ENCODE measurements at regions not wholly inside any gene's neighbourhood (a gene's known extent, or its start where the extent isn't known, plus 50 kb on each side); places are given as distances from the start of the nearest gene placed in this dataset.

DNA sequence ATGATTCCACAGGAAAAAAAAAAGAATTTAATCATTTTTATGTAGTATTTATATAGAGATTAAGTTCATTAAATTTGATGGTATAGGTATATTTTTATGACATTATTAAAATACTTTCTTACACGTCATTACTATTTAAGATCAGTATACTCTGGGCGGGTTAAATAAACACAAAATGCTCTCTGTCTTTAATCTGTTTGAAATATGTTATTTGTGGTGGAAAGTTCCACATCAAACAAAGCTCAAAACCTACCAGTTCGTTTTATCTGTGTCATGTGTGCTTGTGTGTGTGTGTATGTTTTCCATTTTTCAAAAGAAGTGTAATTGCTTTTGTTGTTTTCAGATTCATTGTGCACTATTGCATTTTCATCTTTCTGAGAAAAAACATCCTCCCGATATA lies 488.5 kb downstream of the ANKRD7 start:
- no peak for DNase-seq

DNA sequence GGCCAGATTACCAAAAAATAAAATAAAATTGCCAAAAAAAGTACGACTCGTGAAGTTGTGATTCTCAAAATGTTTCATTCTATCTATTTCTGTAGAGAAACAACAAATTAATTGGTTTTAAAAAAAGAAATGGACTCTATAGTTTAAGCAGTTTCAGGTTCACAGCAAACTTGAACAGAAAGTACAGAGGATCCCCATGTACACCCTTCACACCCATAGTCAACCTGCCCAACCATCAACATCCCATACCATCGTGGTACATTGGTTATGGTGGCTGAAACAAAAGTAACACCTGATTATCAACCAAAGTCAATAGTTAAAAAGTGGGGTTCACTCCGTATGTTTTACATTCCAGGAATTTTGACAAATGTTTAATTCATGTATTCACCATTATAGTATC lies 496.1 kb downstream of the ANKRD7 start:
- no peak for DNase-seq

DNA sequence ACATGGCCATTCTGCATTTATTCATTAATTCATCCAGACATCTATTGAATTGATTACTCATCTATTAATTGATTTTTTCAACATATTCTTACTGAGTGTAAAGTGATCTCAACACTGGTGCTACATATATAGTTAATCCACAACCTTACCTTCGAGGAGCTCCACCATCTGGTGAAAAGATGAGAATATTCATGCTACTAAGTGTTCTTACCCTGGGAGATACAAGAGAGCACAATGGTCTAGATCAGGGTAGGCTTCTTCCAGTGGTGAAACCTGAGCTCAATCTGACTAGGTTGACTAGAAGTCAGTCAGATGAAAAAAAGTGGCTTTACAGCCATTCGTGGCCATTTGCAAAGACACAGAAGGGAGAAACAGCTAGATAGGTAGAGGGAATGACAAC lies 507.4 kb downstream of the ANKRD7 start:
- no peak for DNase-seq

DNA sequence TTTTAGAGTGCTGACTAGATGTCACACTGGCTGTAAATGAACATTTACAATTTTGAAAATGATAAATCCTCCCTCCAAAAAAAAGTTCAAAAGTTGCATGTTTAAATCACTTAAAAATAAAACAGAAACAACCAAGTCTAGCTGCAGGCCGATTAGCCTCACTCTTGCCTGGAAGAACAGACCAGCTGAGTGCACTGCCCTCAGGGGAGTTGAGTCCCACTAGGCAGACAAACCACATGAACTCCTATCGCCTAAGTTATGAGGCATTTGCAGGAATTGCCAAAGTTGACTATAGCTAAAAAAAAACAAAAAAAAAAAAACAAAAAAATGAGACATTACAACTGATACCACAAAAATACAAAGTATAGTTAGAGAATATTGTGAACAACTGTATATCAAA lies 510.0 kb downstream of the ANKRD7 start:
- DNase-seq = no peak

DNA sequence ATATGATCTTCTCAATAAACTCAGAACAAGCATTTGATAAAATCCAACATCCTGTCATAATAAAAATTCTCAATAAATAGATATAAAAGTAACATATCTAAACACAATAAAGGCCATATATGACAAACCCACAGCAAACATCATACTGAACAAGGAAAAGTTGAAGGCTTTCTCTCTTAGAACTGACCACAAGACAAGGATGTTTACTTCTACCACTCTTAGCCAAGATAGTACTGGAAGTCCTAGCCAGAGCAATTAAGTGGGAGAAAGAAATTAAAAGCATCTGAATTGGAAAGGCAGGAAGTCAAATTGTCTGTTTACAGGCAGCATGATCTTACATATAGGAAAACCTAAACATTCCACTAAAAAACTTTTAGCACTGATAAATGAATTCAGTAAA lies 510.9 kb downstream of the ANKRD7 start:
- DNase-seq = no peak

DNA sequence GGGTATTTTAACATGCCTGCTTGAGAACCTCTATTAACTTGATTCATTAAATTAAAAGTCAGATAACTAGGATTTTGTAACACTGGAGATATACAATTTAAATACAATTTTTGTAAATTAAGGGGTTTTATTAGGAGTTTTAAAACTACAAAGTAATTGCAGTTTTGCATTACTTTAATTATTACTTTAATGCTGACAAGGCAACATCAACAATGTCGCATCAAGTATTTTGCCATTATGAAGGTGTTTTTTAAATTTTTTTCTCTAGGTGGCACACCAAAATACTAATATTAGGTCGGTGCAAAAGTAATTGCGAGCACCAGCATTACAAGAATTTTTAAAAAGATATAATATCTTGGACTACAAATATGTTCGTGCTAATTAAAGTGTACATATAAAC lies 513.4 kb downstream of the ANKRD7 start:
- DNase-seq = no peak

DNA sequence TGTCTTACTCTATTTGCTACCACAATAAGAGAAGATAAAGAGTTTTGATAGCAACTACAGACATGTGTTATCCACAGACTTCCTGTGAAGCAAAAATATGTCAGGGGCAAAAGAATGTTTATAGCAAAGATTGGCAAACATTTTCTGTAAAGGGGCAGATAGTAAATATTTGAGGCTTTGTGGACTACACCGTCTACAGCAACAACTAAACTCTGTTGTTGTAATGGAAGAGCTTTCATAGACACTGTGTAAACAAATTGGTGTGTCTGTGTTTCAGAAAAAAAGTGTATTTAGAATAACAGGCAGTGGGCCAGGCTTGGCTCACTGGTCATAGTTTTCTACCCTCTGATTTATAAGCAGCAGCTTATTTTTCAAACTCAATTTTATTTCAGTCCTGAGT lies 521.4 kb downstream of the ANKRD7 start:
- no peak for DNase-seq

DNA sequence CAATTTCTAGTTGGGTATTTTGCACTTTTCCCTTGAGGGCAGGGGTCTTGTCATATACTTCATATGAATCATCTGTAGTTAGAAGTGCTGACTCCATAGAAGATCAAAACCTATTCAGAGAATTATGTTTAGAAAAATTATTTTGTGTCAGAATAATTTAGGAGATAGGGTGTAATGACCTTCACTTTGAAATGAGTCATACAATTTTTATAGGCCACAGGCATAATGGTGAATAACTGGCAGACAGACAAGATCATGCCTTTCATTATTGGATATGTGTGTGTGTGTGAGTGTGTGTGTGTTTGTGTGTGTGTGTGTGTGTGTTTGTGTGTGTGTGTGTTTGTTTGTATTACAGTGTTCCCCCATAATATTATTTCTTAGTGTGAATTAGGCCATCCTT lies 523.0 kb downstream of the ANKRD7 start:
- DNase-seq = no peak

DNA sequence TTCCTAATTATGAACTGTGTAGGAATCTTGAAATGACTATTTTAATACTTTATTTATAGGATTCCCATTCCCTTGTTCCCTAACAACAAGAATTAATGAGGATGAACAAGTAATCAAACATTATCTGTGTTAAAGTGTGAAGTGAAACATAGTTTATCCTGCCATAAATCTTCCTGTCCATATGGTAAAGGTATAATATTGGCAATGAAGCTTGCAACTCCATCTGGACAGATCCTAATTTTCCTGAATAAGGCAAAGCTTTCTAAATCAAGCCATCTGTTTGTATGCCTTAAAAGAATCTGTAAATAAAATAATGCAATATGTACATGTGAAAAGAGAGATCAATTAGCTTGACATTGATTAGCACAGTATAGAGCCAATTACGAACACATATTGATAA lies 529.0 kb downstream of the ANKRD7 start:
- no peak for DNase-seq

DNA sequence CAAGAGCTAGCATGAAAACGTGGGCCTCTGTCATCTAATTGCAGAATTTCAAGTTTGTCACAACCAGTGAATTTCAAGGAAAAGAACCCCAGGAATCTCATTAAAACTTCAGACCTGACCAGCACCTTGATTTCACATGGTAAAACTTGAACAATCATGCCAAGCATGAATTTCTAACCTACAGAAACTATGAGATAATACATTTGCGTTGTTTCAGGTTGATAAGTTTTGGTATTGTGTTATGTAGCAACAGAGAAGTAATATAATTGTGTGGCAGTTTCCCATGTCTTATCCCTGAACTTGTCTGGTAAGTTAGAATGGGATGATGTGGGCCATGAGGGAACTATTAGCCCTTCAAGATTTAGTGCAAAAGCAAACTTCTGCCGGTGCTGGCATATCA lies 530.1 kb downstream of the ANKRD7 start:
- DNase-seq = no peak

DNA sequence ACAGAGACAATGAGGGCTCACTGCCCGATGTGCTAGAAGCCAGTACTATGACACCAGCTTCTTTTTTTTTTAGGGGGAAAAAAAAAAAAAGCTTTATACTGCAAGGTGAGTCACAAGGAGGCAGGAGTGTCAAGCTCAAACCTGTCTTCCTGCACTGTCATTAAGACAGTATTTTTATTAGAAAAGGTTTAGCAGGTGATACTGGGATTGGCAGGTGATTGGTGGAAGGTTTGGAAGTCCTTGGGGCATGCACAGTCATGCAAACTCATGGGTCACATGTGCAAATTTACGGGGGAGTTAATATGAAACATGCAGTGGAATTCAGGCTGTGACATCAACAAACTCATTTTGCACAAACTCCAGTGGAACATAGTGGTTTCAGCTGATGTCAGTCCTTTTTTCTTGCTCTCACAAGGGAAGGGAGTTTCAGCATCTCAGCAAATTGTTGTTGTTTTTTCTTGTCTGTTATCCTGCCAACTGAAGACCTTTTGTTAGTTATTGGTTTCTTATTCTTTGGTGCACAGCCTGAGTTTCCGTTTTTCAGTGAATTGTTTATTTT lies 530.6 kb downstream of the ANKRD7 start:
- DNase-seq = no peak

DNA sequence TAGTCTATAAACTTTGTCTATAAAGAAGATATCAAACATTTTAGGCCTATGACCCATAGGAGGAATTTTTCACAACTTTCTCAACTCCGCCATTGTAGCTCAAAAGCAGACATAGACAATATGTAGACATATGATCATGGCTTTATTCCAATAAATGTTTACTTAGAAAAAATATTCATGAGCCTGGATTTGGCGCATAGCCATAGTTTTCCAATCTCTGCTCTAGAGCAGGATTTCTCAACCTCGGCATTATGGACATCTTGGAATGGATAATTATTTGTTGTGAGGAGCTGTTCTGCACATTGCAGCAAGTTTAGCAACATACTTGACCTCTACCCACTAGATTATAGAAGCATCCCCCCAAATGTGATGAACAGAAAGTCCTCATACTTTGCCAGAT lies 532.6 kb downstream of the ANKRD7 start:
- no peak for DNase-seq

DNA sequence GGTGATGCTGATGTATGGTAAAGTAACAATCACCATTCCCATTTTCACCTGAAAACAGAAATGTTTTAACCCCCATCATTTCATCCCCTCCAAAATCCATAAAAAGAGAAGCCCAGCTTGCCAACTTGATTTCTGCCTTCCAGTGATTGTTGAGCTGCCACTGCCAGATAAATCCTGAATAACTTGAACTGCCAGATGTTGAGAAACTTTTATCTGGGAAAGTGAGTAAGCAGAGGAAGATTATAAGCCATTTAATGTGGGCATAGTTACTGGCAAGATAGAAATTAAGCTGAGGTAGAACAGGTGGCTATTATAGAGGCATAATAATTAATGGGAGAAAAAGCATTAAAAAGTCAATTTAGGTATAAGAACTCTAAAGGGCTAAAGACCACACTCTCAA lies 534.1 kb downstream of the ANKRD7 start:
- DNase-seq = no peak

DNA sequence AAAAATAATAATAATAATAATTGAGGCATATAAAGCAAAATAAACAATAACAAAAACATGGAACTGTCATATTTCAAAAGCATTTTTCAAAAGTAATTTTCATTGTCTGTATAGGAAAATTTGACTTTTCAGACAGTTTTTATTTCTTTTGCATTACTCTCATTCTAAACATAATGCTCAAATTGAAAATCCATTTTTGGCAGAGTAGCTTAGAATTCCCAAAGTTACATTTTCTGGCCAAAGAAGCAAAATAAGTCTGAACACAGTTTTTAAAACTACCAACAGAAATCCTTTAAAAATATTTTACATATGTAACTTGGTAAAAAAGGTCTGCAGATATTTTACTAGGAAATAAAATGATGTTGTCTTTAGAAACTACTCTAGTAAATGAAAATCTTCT lies 535.4 kb downstream of the ANKRD7 start:
- DNase-seq = no peak

DNA sequence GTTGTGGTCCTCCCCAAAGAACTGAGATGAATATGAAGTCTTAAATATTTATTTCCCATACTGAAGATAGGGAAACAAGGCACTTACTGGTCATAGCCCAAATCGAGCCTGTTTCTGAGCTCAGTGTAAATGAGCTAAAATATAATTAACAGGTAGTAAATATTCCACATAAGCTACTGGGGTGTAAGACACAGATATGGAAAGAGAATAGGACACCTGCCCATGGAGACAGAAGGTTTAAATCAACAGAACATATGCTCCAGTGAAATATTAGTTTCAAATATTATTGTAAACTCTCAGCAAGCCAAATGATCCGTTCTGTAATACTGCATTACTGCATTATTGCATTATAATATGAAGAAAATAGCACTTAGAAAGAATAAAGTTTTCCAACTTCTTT lies 537.9 kb downstream of the ANKRD7 start:
- no peak for DNase-seq

DNA sequence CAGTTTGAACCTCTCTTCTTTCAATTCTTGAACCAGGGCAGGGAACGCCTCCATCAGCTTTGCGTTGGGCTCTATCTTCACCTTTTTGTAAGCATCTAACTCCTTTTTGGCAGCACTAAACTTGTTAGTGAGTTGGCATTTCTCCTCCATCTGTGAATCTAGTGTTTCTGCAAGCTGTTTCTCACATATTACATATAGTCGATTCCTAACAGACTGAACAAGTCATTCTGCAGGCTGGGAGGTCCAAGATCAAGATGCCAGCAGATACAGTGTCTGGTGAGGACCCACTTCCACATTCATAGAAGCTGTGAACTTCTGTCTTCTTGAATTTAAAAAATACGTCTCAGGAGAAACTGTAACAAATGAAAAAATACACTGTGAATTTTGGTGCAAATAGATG lies 539.7 kb downstream of the ANKRD7 start:
- no peak for DNase-seq

DNA sequence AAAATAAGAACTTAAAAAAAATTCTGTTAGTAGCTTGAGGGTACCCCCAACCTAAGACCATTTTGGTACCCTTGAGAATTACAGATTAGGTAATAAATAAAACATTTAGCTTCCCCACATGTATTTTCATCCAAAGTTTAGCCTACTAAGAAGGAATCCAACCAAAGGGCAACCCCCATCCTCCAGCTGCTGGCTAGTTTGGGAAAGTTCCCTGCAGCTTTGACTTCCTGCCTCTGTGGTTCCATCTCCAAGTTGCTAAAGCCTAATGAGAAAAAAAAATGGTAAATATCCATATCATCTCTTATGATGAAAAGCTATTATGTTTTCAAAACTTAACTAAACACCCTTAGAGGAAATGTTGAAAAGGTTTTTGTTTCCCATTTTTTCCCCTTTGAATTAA lies 547.2 kb downstream of the ANKRD7 start:
- DNase-seq = no peak

DNA sequence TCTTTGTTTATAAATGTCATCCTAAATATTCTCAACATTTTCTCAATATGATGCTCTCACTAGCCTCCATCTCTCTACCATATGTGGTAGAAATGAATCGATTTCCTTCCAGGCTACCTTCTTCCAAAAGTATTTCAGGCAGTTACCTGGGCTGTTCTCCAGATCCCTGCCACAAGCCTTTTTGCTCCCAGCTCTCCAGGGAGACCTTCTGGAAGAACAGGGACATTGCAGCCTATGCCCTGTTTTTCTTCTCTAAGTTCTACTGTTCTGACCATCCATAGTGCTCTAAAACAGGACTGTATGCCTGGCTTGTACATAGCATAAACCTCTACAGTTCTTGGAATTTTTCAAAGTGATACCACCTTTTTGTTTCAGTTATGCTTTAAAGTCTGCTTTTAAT lies 552.8 kb downstream of the ANKRD7 start:
- no peak for DNase-seq

DNA sequence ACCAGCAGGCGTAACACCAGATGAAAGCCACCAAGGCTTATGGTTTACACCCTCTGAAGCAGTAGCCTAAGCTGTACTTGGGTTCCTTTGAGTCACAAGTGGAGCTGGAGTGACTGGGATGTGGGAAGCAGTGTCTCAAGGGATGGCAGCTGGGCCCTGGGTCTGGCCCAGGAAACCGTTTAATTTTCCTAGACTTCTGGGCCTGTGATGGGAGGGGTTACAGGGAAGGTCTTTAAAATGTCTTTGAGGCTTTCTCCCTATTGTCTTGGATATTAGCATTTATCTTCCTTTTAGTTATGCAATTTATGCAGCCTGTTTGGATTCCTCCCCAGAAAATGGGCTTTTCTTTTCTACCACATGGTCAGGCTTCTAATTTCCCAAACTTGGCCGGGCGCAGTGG lies 568.2 kb downstream of the ANKRD7 start:
- no peak for DNase-seq

DNA sequence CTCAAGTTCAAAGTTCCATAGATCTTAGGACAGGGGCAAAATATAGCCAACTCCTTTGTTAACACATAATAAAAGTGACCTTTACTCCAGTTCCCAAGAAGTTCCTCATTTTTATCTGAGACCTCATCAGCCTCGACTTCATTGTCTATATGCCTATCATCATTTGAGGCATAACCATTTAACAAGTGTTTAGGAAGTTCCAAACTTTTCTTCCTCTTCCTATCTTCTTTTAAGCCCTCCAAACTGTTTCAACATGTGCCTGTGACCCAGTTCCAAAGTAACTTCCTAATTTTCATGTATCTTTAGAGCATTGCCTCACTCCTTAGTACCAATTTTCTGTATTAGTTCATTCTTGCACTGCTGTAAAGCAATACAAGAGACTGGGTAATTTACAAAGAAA lies 569.1 kb downstream of the ANKRD7 start:
- DNase-seq = no peak

DNA sequence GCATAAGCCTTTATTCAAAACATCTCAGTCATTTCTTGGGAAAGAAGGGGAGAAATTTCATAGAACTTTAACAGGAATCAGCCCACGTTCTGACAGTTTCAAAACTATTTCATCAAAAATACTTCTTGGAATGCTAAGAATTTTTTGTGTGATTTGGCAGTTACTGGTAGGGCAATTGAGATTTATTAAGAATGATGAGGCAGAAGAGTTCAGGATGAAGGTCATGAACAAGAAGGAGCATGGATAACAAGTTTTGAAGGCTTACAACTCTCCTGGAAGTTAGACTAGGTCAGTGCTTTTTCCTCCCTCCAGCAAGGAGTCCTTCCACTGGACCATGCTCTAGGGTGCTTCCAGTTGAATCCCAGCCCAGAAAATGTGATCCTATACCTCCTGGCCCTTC lies 569.9 kb downstream of the ANKRD7 start:
- DNase-seq = no peak

DNA sequence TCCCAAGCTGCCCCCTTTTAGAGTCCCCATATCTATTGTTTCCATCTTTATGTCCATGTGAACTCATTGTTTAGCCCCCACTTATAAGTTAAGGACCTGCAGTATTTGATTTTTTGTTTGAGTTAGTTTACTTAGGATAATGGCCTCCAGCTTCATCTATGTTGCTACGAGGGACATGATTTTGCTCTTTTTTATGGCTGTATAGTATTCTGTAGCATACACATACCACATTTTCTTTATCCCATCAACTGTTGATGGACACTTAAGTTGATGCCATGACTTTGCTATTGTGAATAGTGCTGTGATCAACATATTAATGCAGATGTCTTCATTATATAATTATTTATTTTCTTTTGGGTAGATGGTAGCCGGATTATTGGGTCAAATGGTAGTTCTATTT lies 576.9 kb downstream of the ANKRD7 start:
- DNase-seq = no peak

DNA sequence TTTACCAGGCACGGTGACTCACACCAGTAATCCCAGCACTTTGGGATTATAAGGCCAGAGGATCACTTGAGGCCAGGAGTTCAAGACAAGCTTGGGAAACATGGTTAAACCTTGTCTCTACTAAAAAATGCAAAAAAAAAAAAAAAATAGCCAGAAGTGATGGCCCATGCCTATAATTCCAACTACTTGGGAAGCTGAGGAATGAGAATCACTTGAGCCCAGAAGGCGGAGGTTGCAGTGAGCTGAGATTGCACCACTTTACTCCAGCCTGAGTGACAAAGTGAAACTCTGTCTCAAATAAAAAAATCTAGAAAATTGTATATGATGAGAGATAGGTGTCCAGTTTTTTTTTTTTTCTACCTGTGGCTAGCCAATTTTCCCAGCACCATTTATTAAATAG lies 578.2 kb downstream of the ANKRD7 start:
- DNase-seq = no peak

DNA sequence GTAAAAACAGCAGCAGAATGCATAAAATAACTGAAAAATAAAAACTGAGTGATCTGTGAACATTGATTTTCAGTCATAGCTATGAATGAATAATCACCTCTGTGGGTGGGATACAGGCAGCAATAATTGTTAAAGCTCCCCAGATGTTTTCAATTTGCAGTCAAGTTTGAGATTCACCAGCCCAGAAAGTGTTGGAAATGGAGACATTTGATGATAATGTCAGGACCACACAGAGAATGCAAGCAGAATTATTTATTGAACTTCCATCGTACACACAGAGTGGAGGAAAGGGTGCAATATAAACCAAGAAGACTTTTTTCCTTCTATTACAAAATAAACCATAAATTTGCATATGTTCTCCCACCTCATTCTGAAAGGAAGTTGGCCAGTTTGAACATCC lies 601.7 kb downstream of the ANKRD7 start:
- DNase-seq = no peak

DNA sequence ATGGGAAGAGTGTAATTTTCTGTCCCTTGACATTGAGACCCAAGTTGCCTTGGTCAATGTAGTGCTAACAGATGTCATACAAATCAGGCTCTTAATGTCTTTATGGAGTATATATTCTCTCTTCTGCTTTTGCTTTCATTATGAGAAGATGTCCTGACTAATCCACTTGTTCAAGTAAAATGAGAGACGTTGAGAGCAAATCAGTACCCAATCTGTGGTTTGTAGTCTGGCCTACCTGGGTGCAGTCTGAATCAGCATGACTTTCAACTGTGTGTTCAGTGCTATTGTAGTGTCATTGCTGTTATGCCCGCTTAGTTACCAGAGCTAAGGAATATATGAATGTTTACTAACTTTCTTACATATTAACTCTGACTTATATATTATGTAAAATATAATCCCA lies 612.4 kb downstream of the ANKRD7 start:
- no peak for DNase-seq

DNA sequence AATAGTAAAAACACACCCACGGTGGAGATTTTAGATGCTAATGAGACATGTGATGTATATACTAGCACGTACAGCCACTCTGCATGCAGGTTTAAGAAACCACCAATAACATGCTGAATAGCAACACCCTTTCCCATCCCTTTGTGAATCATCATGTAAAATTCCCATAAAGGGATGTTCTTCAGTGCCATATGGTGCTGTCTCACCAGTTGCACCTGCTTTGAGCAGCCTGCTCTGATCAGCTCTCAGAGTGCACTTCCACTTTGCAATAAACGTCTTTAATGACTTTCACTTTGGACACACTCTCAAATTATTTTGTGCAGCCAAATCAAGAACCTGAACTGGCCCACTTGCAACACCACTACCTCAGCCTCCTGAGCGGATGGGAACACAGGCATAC lies 615.0 kb downstream of the ANKRD7 start:
- DNase-seq = no peak
